CD4-positive, alpha-beta memory T cell (primary cell): ENCODE measurements at regions not wholly inside any gene's neighbourhood (a gene's known extent, or its start where the extent isn't known, plus 50 kb on each side); places are given as distances from the start of the nearest gene placed in this dataset.
"Not testable (repeated sequence)": the region's sequence is repeated elsewhere in the genome, so short reads cannot be mapped to it uniquely, and the experiment has no call there.

Source experiments
- CTCF ChIA-PET: fragments of 350-600 bp; sonication (Branson Sonifier 250); formaldehyde crosslinking; loops from one replicate; lab custom pipeline; 2021; ENCODE audit warnings: inconsistent platforms; ENCODE audit not compliant: partially characterized antibody; lab: Charles Lee
- POLR2A ChIA-PET: fragments of 350-600 bp; sonication (Branson Sonifier 250); formaldehyde crosslinking; loops from one replicate; lab custom pipeline; 2021; ENCODE audit not compliant: partially characterized antibody; lab: Charles Lee
- DNase-seq, 5 donors: peaks; one replicate each; pipeline versions ENCODE4 v3.0.0 to v3.0.0-alpha.2; 2020 to 2022; ENCODE audit warnings: mixed read lengths in 1 of 5
- H3K27ac ChIP-seq: one replicate; pipeline ENCODE4 v1.7.0; 2013; ENCODE audit warnings: low read depth, low read length
- H3K27me3 ChIP-seq: 2 replicates; pipeline ENCODE4 v1.7.0; 2013; ENCODE audit warnings: mild to moderate bottlenecking, low read length, moderate library complexity; ENCODE audit not compliant: insufficient read depth
- H3K36me3 ChIP-seq: 2 replicates; pipeline ENCODE4 v1.7.0; 2013; ENCODE audit warnings: mild to moderate bottlenecking, low read length, moderate library complexity; ENCODE audit not compliant: insufficient read depth
- H3K4me1 ChIP-seq: 2 replicates; pipeline ENCODE4 v1.7.0; 2013; ENCODE audit warnings: mild to moderate bottlenecking, low read length, moderate library complexity; ENCODE audit not compliant: insufficient read depth
- H3K4me3 ChIP-seq, 2 donors: one replicate each; pipeline ENCODE4 v1.7.0; 2013; ENCODE audit warnings: low read length in 2 of 2, mild to moderate bottlenecking in 1 of 2
- H3K9me3 ChIP-seq, 2 donors: one replicate each; pipeline ENCODE4 v1.7.0; 2013; ENCODE audit warnings: low read length in 2 of 2, control low read depth in 1 of 2; ENCODE audit not compliant: control insufficient read depth in 1 of 2
- H3K27ac Mint-ChIP-seq, 7 donors: one replicate each; pipeline ENCODE4 v1.8.0; 2020 to 2021; ENCODE audit warnings: mixed read lengths in 7 of 7, mild to moderate bottlenecking in 6 of 7, inconsistent platforms in 3 of 7, moderate library complexity in 3 of 7
- H3K27me3 Mint-ChIP-seq, 2 donors: one replicate each; pipeline ENCODE4 v1.8.0; 2020 to 2021; ENCODE audit warnings: mixed read lengths in 2 of 2
- H3K36me3 Mint-ChIP-seq, 2 donors: one replicate each; pipeline ENCODE4 v1.8.0; 2020 to 2021; ENCODE audit warnings: mixed read lengths in 2 of 2, inconsistent platforms in 1 of 2, mild to moderate bottlenecking in 1 of 2
- H3K4me1 Mint-ChIP-seq, 4 donors: one replicate each; pipeline ENCODE4 v1.8.0; 2020 to 2021; ENCODE audit warnings: mixed read lengths in 4 of 4, mild to moderate bottlenecking in 1 of 4
- H3K4me3 Mint-ChIP-seq, 8 donors: one replicate each; pipeline ENCODE4 v1.8.0; 2020 to 2021; ENCODE audit warnings: mixed read lengths in 8 of 8, mild to moderate bottlenecking in 7 of 8, moderate library complexity in 6 of 8, inconsistent platforms in 3 of 8
- H3K9me3 Mint-ChIP-seq, 8 donors: one replicate each; pipeline ENCODE4 v1.8.0; 2020 to 2021; ENCODE audit warnings: mixed read lengths in 8 of 8, mild to moderate bottlenecking in 5 of 8, inconsistent platforms in 3 of 8, moderate library complexity in 1 of 8
- intact Hi-C: fragments of 100-400 bp; cut with micrococcal nuclease; formaldehyde crosslinking; loops from one replicate; pipeline ENCODE4 v1.15.1; 2023

DNA sequence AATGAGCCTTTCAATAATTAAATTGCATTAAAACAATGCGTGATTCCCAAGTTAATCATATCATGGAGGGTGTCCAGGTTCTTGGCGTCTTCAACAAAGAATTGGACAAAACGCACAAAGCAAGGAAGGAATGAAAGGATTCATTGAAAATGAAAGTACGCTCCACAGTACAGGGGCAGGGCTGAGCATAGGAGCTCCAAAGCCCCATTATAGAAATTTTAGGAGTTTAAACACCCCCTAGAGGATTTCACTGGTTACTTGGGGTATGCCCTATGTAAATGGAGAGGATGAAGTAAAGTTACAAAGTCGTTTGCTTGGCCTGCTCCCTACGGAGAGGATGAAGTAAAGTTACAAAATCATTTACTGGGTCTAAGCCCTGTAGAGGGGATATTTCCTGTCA lies 1910.4 kb downstream of the C4orf33 start:
- Mint-ChIP-seq H3K9me3 (peaks cover 0 to 8% (median 1%) of the 10 kb centered on the region in 8 donors), H3K27me3 (no peaks in the 10 kb centered on the region), H3K36me3 (no peaks in the 10 kb centered on the region), H3K4me3 (no peak overlapping the region), H3K27ac (no peak overlapping the region), H3K4me1 (no peaks in the 10 kb centered on the region)
- no peaks in the 10 kb centered on the region for H3K27me3 ChIP-seq
- H3K36me3 ChIP-seq, result no peaks in the 10 kb centered on the region
- CTCF ChIA-PET, result no interaction called here
- no peaks in the 10 kb centered on the region for H3K4me1 ChIP-seq
- no peaks in the 10 kb centered on the region for H3K9me3 ChIP-seq
- H3K4me3 ChIP-seq, result no peak overlapping the region
- H3K27ac ChIP-seq, result no peak overlapping the region
- intact Hi-C loops, result no loop called here
- DNase-seq, result no peak
- POLR2A ChIA-PET, result no interaction called here

DNA sequence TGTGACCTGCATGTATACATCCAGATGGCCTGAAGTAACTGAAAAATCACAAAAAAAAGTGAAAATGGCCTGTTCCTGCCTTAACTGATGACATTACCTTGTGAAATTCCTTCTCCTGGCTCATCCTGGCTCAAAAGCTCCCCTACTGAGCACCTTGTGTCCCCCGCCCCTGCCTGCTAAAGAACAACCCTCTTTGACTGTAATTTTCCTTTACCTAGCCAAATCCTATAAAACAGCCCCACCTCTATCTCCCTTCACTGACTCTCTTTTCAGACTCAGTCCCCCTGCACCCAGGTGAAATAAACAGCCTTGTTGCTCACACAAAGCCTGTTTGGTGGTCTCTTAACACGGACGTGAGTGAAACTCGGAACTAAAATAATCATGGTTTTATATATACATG lies 1916.0 kb downstream of the C4orf33 start:
- H3K27ac Mint-ChIP-seq, H3K4me1 Mint-ChIP-seq, H3K27me3 Mint-ChIP-seq, H3K27me3 ChIP-seq, H3K9me3 Mint-ChIP-seq, CTCF ChIA-PET, H3K9me3 ChIP-seq, H3K36me3 ChIP-seq, H3K4me3 ChIP-seq, H3K4me1 ChIP-seq, H3K27ac ChIP-seq, DNase-seq, H3K36me3 Mint-ChIP-seq, POLR2A ChIA-PET, intact Hi-C loops, H3K4me3 Mint-ChIP-seq: not testable (repeated sequence)

DNA sequence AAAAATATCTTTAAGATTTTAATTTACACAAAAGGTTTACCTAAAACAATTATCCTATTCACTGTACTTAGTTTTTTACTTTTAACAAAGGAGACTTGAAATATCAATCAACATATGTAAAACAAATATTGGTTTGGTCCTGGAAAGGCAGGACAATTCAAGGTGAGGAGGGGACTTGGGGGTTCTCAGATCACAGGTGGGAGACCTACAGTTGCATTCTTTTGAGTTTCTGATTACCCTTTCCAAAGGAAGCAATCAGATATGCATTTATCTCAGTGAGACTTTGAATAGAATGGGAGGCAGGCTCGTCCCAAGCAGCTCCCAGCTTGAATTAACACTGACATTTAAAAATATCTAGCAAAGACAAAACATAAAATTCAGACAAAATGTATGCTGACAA lies 1917.3 kb downstream of the C4orf33 start:
- no peaks in the 10 kb centered on the region for H3K4me1 ChIP-seq
- H3K4me3 ChIP-seq, result no peak overlapping the region
- POLR2A ChIA-PET, result no interaction called here
- H3K27ac ChIP-seq, result no peak overlapping the region
- H3K9me3 ChIP-seq, result no peaks in the 10 kb centered on the region
- no peak for DNase-seq
- no peaks in the 10 kb centered on the region for H3K36me3 Mint-ChIP-seq
- H3K4me3 Mint-ChIP-seq, result no peak overlapping the region
- CTCF ChIA-PET, result no interaction called here
- no peaks in the 10 kb centered on the region for H3K4me1 Mint-ChIP-seq
- no peaks in the 10 kb centered on the region for H3K27me3 Mint-ChIP-seq
- intact Hi-C loops, result no loop called here
- no peaks in the 10 kb centered on the region for H3K36me3 ChIP-seq
- H3K27ac Mint-ChIP-seq, result no peak overlapping the region
- H3K9me3 Mint-ChIP-seq, result peaks cover 0 to 4% (median 2%) of the 10 kb centered on the region in 8 donors
- no peaks in the 10 kb centered on the region for H3K27me3 ChIP-seq

DNA sequence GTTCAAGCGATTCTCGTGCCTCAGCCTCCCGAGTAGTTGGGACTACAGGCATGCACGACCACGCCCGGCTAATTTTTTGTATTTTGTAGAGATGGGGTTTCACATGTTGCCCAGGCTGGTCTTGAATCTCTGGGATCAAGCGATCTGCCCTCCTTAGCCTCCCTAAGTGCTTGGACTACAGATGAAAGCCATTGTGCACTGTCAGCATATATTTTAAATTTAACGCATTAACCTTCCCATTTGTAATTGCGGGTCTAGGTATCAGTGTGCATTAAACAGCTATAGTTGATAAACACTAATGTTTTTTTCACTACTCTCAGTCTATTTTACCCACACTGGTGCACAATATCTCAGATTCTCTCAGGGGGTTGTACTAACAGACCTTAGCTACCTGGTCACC lies 1930.8 kb downstream of the C4orf33 start:
- POLR2A ChIA-PET, result no interaction called here

DNA sequence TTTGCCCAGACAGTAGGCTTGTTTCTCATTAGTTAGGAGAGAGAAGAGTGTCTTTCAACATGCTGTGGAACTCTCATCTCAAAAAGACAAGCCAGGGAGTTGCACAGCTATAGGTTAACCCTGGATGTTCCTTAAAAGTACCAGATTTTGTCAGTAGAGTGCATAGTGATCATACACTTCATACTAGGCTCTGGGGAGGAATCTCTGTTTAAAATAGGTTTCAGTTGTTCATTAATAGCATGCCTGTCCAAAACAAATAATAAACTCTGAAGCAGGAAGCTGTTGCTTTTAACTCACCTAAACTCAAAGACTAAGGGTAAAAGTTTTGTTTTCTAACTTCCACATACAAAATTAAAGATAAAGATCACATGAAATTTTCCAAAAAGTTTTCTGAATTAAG lies 1948.4 kb downstream of the C4orf33 start:
- ChIA-PET CTCF (no interaction called here), POLR2A (no interaction called here)
- H3K4me3 Mint-ChIP-seq, result no peak overlapping the region
- H3K27ac ChIP-seq, result no peak overlapping the region
- no peak for DNase-seq
- no peaks in the 10 kb centered on the region for H3K36me3 ChIP-seq
- H3K36me3 Mint-ChIP-seq, result no peaks in the 10 kb centered on the region
- H3K4me1 Mint-ChIP-seq, result no peaks in the 10 kb centered on the region
- H3K27ac Mint-ChIP-seq, result no peak overlapping the region
- H3K9me3 Mint-ChIP-seq, result peaks cover 0 to 4% (median 2%) of the 10 kb centered on the region in 8 donors
- no peaks in the 10 kb centered on the region for H3K4me1 ChIP-seq
- H3K9me3 ChIP-seq, result no peaks in the 10 kb centered on the region
- no peaks in the 10 kb centered on the region for H3K27me3 Mint-ChIP-seq
- H3K4me3 ChIP-seq, result no peak overlapping the region
- H3K27me3 ChIP-seq, result no peaks in the 10 kb centered on the region
- intact Hi-C loops, result no loop called here

More for the DNA sequence above, 1930.8 kb downstream of the C4orf33 start:
- H3K4me1 Mint-ChIP-seq, result no peaks in the 10 kb centered on the region
- no peak overlapping the region for H3K4me3 Mint-ChIP-seq
- Histone ChIP-seq H3K9me3 (peaks cover 0 to 7% of the 10 kb centered on the region in 2 donors), H3K4me3 (no peak overlapping the region), H3K36me3 (no peaks in the 10 kb centered on the region), H3K27ac (no peak overlapping the region), H3K4me1 (no peaks in the 10 kb centered on the region), H3K27me3 (no peaks in the 10 kb centered on the region)
- no peak for DNase-seq
- H3K9me3 Mint-ChIP-seq, result peaks cover 0 to 13% (median 3%) of the 10 kb centered on the region in 8 donors
- intact Hi-C loops, result no loop called here
- CTCF ChIA-PET, result no interaction called here
- H3K36me3 Mint-ChIP-seq, result no peaks in the 10 kb centered on the region
- no peak overlapping the region for H3K27ac Mint-ChIP-seq
- H3K27me3 Mint-ChIP-seq, result no peaks in the 10 kb centered on the region

DNA sequence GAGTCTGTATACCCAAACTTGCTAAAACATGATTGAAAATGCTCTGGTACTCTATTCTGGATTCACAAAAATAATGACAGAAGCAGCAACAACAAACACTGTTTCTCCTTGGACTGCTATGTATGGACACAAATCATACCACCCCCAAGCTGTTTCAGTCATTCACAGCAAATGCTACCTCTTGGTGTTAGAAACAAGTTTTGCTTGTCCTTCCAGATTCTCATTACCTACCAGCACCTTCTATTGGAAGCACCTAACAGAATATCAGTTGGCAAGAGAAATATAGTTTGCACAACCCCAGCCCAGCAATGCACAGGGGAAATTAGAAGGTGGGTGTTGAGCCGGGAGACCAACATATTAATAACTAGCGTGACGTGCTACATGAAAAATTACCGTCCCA lies 1950.9 kb downstream of the C4orf33 start:
- POLR2A ChIA-PET, result no interaction called here
- Mint-ChIP-seq H3K4me1 (no peaks in the 10 kb centered on the region), H3K36me3 (no peaks in the 10 kb centered on the region), H3K9me3 (peaks cover 0 to 8% (median 2%) of the 10 kb centered on the region in 8 donors), H3K27ac (no peak overlapping the region), H3K4me3 (no peak overlapping the region), H3K27me3 (no peaks in the 10 kb centered on the region)
- intact Hi-C loops, result no loop called here
- H3K36me3 ChIP-seq, result no peaks in the 10 kb centered on the region
- CTCF ChIA-PET, result no interaction called here
- H3K27me3 ChIP-seq, result no peaks in the 10 kb centered on the region
- no peak overlapping the region for H3K27ac ChIP-seq
- H3K4me3 ChIP-seq, result no peak overlapping the region
- no peak for DNase-seq
- H3K4me1 ChIP-seq, result no peaks in the 10 kb centered on the region
- no peaks in the 10 kb centered on the region for H3K9me3 ChIP-seq

DNA sequence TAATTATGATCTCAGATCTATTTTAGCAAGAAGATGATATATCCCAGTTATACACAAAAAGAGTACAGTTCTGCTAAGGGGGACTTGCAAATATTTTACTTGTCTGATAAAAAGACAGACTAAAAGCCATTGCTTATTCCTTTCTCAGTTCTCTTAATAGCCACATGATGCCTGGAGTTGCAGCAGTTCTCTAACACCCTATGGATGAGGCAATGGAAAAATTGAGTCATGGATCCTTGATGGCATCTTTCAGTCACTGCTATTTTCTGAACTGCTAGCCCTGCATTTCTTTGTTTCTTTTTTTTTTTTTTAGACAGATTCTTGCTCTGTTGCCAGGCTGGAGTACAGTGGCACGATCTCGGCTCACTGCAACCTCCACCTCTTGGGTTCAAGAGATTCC lies 1956.7 kb downstream of the C4orf33 start:
- no peaks in the 10 kb centered on the region for H3K27me3 ChIP-seq
- DNase-seq, result no peak
- no peaks in the 10 kb centered on the region for H3K27me3 Mint-ChIP-seq
- intact Hi-C loops, result no loop called here
- POLR2A ChIA-PET, result no interaction called here
- H3K9me3 Mint-ChIP-seq, result peaks cover 0 to 8% (median 1%) of the 10 kb centered on the region in 8 donors
- H3K27ac ChIP-seq, result no peak overlapping the region
- H3K9me3 ChIP-seq, result no peaks in the 10 kb centered on the region
- no peaks in the 10 kb centered on the region for H3K36me3 ChIP-seq
- no peak overlapping the region for H3K4me3 ChIP-seq
- H3K27ac Mint-ChIP-seq, result no peak overlapping the region
- H3K4me1 Mint-ChIP-seq, result no peaks in the 10 kb centered on the region
- H3K4me1 ChIP-seq, result no peaks in the 10 kb centered on the region
- CTCF ChIA-PET, result no interaction called here
- H3K36me3 Mint-ChIP-seq, result no peaks in the 10 kb centered on the region
- no peak overlapping the region for H3K4me3 Mint-ChIP-seq

DNA sequence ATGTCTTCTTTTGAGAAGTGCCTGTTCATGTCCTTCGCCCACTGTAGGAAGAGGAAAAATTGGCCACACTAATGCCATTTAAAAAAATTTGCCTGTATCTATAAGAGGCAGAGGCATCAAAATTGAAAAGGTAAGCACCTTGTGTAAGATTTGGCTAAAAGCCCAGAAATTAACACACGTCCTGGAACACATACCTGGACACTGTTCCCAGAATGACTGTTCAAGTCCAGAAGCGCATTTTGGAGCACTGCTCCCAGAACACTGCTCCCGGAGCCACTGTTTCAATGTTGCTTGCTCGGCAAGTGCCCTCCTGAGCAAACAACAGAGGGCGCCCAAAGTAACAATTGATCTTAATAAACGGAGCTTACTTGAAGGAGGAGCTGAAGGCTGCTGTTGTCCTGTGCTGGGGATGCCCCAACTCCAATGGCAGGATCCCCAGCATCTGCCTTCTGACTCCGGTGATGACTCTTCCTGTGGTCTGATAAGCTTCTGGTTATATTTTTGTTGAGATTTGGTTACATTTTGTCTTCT lies 1958.6 kb downstream of the C4orf33 start:
- no peaks in the 10 kb centered on the region for H3K27me3 ChIP-seq
- no peaks in the 10 kb centered on the region for H3K36me3 ChIP-seq
- no peaks in the 10 kb centered on the region for H3K9me3 ChIP-seq
- H3K27ac ChIP-seq, result no peak overlapping the region
- no peak overlapping the region for H3K4me3 Mint-ChIP-seq
- peaks cover 0 to 7% (median 1%) of the 10 kb centered on the region in 8 donors for H3K9me3 Mint-ChIP-seq
- no peaks in the 10 kb centered on the region for H3K4me1 Mint-ChIP-seq
- H3K36me3 Mint-ChIP-seq, result no peaks in the 10 kb centered on the region
- DNase-seq, result no peak
- H3K27me3 Mint-ChIP-seq, result no peaks in the 10 kb centered on the region
- CTCF ChIA-PET, result no interaction called here
- H3K4me3 ChIP-seq, result no peak overlapping the region
- no peak overlapping the region for H3K27ac Mint-ChIP-seq
- POLR2A ChIA-PET, result no interaction called here
- intact Hi-C loops, result no loop called here
- H3K4me1 ChIP-seq, result no peaks in the 10 kb centered on the region
